Activated naive CD4-positive, alpha-beta T cell treated with anti-CD3 and anti-CD28 coated beads, Interleukin-2, amount 50 U/mL, for 72 hours (primary cell): ENCODE measurements at regions not wholly inside any gene's neighbourhood (a gene's known extent, or its start where the extent isn't known, plus 50 kb on each side); places are given as distances from the start of the nearest gene placed in this dataset.
A peak's percentile ranks its signal among the peaks of the same experiment; 100 is the strongest.
"Not testable (repeated sequence)": the region's sequence is repeated elsewhere in the genome, so short reads cannot be mapped to it uniquely, and the experiment has no call there.

Experiments
- ATAC-seq, 2 donors: fragments of 150-1000 bp; cut with Tn5 transposase; 2 replicates each; pipeline ENCODE4 v1.10.0; 2021; ENCODE audit warnings: mild to moderate bottlenecking in 2 of 2, moderate library complexity in 2 of 2
- DNase-seq, 2 donors: peaks; one replicate each; pipeline ENCODE4 v3.0.0; 2021 to 2022; ENCODE audit warnings: low spot score in 2 of 2
- H3K27ac Mint-ChIP-seq, 2 donors: one replicate each; pipeline ENCODE4 v1.8.0; 2022; ENCODE audit warnings: mild to moderate bottlenecking in 2 of 2, mixed read lengths in 2 of 2
- H3K36me3 Mint-ChIP-seq, 2 donors: one replicate each; pipeline ENCODE4 v1.8.0; 2022; ENCODE audit warnings: mixed read lengths in 2 of 2
- H3K9me3 Mint-ChIP-seq, 2 donors: one replicate each; pipeline ENCODE4 v1.8.0; 2022; ENCODE audit warnings: mixed read lengths in 2 of 2

- ATAC-seq (no peak), DNase-seq (no peak)
- H3K27ac Mint-ChIP-seq, result no peak overlapping the region
- peaks cover 6 to 14% of the 10 kb centered on the region in 2 donors for H3K9me3 Mint-ChIP-seq
- H3K36me3 Mint-ChIP-seq, result no peaks in the 10 kb centered on the region
Measured at GRCh38 chr3:94794563-94794962, 731.7 kb downstream of the NSUN3 start.

DNA sequence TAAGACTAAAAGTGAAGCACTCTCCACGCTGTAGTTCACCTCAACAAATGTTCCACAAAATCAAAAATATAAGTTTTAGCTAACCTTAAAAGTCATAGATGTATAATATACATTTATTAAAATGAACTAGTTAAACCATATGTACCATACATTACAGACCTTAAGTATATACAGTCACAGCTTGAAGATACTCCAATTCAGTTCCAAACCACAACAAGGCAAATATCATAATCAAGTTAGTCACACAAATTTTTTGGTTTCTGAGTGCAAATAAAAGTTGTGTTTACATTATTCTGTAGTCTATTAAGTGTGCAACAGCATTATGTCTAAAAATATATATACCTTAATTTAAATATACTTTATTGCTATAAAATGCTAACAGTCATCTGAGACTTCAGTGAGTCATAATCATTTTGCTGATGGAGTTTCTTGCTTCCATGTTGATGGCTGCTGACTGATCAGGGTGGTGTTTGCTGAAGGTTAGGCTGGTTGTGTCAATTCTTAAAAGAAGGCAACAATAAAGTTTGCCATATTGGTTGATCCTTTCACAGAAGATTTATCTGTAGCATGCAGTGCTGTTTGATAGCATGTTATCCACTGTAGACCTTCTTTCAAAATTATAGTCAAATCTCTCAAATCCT is 736.7 kb downstream of the NSUN3 start:
- DNase-seq (no peak), ATAC-seq (no peak)
- no peaks in the 10 kb centered on the region for H3K36me3 Mint-ChIP-seq
- H3K27ac Mint-ChIP-seq, result no peak overlapping the region
- peaks cover 0 to 5% of the 10 kb centered on the region in 2 donors for H3K9me3 Mint-ChIP-seq

- no peak for DNase-seq
- Mint-ChIP-seq H3K27ac (no peak overlapping the region), H3K9me3 (peaks cover 3 to 9% of the 10 kb centered on the region in 2 donors), H3K36me3 (no peaks in the 10 kb centered on the region)
- no peak for ATAC-seq
Measured at GRCh38 chr3:94811836-94812235, 749.0 kb downstream of the NSUN3 start.

GRCh38 chr3:94821241-94821640 is 758.4 kb downstream of the NSUN3 start:
- DNase-seq (no peak), ATAC-seq (no peak)
- no peaks in the 10 kb centered on the region for H3K36me3 Mint-ChIP-seq
- H3K27ac Mint-ChIP-seq, result no peak overlapping the region
- H3K9me3 Mint-ChIP-seq, result peaks cover 10 to 15% of the 10 kb centered on the region in 2 donors

DNA sequence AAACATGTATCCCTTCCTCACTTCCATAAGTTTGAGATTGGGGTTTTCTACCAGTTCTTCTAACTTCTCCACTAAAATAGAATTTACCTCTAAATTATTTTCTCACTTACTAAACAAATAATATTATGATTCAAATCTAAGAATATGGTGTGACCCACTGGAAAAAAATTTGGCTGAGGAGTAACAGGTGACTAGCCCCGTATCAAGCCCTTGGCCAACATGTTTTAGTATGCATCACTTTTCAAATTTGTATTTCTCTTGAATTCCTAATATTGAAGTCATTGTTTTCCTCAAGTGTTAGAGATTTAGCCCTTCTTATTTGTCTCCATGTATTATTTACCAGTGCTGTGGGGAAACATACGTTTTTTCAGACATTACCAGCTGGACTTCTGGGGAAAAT is 759.4 kb downstream of the NSUN3 start:
- Mint-ChIP-seq H3K9me3 (peaks cover 10 to 19% of the 10 kb centered on the region in 2 donors), H3K36me3 (no peaks in the 10 kb centered on the region), H3K27ac (no peak overlapping the region)
- no peak for DNase-seq
- no peak for ATAC-seq

GRCh38 chr3:94846251-94846650 is 783.4 kb downstream of the NSUN3 start:
- not testable (repeated sequence) for H3K9me3 Mint-ChIP-seq, DNase-seq, ATAC-seq, H3K27ac Mint-ChIP-seq, H3K36me3 Mint-ChIP-seq

DNA sequence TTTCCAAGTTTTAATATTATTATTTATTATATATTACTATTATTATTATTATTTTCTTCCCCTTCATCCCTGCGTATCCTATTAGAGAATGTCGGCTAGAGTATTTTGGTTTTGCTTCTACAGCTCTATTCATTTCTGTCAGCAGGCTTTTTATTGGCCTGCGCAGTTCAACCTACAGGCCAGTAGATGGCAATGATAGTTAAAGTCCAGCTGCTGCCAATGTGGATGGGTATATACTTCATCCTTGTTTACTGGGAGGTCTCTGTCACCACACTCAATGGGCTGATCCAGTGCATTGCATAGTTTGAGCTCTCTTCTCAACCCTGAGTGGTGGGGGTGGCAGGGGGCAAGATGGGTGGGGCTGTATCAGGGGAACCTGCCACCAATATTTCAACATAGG is 799.8 kb downstream of the NSUN3 start:
- DNase-seq (no peak), ATAC-seq (no peak)
- Mint-ChIP-seq H3K36me3 (peaks cover 0 to 25% of the 10 kb centered on the region in 2 donors), H3K27ac (no peak overlapping the region), H3K9me3 (peaks cover 23 to 47% of the 10 kb centered on the region in 2 donors)

- peaks cover 0 to 14% of the 10 kb centered on the region in 2 donors for H3K36me3 Mint-ChIP-seq
- H3K9me3 Mint-ChIP-seq, result peaks cover 15 to 21% of the 10 kb centered on the region in 2 donors
- no peak overlapping the region for H3K27ac Mint-ChIP-seq
- no peak for ATAC-seq
- DNase-seq, result no peak
Measured at GRCh38 chr3:94869059-94869547, 806.2 kb downstream of the NSUN3 start.

- Mint-ChIP-seq H3K36me3 (no peaks in the 10 kb centered on the region), H3K9me3 (peaks cover 5% of the 10 kb centered on the region in 2 donors), H3K27ac (no peak overlapping the region)
- DNase-seq (no peak), ATAC-seq (no peak)
Measured at GRCh38 chr3:94873751-94874150, 810.9 kb downstream of the NSUN3 start.

DNA sequence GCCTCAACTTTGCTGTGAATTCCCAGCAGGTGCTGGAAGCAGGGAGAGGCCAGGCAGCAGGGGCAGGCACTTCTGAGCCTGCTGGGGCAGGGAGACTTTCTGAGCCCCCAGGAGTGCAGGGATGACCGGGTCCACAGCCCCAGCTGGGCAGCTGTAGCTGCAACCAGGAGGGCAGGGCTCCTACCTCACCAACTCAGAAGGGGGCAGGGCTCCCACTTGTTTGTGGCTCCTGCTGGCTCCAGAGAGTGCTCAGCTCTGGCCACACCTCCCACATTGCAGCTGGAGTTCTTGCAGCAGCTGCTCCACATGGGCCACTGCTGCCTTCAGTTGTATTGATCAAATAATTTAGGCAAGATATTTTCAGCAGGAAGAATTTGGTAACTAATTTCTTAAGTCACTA is 812.3 kb downstream of the NSUN3 start:
- DNase-seq (no peak), ATAC-seq (no peak)
- Mint-ChIP-seq H3K36me3 (no peaks in the 10 kb centered on the region), H3K27ac (no peak overlapping the region), H3K9me3 (peaks cover 5% of the 10 kb centered on the region in 2 donors)

DNA sequence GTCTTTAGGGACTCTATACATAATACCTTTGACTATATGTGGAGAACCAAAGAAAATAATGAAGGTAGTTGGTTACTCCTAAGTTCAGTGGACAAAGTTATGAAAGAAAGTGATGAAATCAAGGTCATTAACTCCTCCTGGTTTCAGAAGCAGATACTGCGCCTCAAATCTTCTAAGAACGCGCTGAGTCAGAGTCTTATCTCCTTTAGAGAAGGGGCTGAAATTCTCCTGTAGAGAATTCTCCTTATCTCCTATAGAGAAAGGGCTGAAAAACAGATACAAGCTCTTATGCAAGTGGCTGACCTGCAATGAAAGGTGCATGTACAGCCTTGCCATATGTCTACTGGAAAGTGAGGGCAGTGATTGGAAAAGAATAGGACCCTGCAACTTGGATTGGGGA is 824.2 kb downstream of the NSUN3 start:
- DNase-seq, result no peak
- ATAC-seq, result no peak
- Mint-ChIP-seq H3K27ac (no peak overlapping the region), H3K9me3 (peaks cover 9 to 11% of the 10 kb centered on the region in 2 donors), H3K36me3 (peaks cover 0 to 5% of the 10 kb centered on the region in 2 donors)

DNA sequence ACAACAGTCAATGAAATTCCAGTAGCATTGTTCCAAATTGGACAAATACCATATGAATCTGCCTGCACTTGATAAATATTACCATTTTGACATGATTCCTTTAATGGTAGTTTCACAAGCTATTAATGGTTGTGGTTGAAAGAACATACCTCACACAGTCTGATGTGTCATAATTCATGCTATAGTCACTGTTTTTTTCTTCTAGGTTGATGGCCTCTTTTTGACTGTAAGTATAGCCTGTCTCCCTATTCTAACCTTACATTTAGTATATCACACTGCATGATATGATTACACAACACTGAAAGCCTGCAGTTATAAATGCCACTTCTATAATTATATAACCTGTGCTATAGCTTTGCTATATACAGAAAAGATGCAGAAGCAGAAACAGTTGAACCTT is 834.1 kb downstream of the NSUN3 start:
- no peak for ATAC-seq
- no peak for DNase-seq
- H3K27ac Mint-ChIP-seq, result no peak overlapping the region
- H3K9me3 Mint-ChIP-seq, result peaks cover 5 to 7% of the 10 kb centered on the region in 2 donors
- H3K36me3 Mint-ChIP-seq, result peaks cover 0 to 5% of the 10 kb centered on the region in 2 donors

DNA sequence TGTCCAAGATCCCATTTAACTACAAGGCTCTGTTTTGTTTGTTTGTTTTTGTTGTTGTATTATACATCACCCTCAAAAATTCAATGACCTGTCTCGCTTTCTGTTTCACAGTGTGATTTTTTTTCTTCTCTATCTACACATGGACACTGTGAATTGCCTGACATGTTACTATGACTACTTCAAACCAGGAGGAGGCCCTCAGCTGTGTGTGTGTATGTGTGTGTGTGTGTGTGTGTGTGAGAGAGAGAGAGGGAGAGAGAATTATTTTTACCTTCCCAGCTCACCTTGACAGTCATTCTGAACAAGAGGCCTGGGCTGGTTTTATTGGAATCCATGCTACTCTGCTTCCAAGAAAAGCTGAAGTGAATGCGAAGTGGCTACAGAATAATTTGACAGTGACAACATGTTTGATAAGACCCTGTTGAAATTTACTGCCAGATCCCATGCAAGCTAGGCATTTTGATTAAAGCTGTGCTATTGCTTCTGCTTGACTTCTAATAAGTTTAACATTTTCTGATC is 841.4 kb downstream of the NSUN3 start:
- H3K9me3 Mint-ChIP-seq, result peaks cover 0 to 10% of the 10 kb centered on the region in 2 donors

GRCh38 chr3:94909726-94910125 is 846.9 kb downstream of the NSUN3 start:
- no peak for DNase-seq
- Mint-ChIP-seq H3K9me3 (peaks cover 6 to 7% of the 10 kb centered on the region in 2 donors), H3K27ac (no peak overlapping the region), H3K36me3 (no peaks in the 10 kb centered on the region)
- no peak for ATAC-seq

More for the DNA sequence above, 841.4 kb downstream of the NSUN3 start:
- ATAC-seq (no peak), DNase-seq (no peak)
- H3K27ac Mint-ChIP-seq, result no peak overlapping the region
- no peaks in the 10 kb centered on the region for H3K36me3 Mint-ChIP-seq

DNA sequence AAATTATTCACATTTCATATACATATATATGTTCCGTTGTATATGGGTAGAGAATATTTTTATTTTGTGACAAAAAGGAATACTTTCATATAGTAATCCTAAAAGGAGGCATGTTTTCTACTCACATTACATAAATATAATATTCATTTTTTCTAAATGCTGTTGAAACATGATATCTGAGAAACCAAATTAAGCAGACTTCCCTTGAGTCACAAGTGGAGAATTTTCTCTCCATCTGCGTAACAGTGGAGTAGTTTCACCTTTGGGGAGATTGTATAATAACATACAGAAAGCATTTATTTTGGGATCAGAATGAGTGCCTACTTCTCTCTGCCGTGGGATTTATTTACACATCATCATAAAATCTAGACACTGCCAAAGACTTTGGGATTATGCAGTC is 849.8 kb downstream of the NSUN3 start:
- ATAC-seq, result no peak
- no peak for DNase-seq
- Mint-ChIP-seq H3K9me3 (peaks cover 0 to 7% of the 10 kb centered on the region in 2 donors), H3K36me3 (no peaks in the 10 kb centered on the region), H3K27ac (no peak overlapping the region)

DNA sequence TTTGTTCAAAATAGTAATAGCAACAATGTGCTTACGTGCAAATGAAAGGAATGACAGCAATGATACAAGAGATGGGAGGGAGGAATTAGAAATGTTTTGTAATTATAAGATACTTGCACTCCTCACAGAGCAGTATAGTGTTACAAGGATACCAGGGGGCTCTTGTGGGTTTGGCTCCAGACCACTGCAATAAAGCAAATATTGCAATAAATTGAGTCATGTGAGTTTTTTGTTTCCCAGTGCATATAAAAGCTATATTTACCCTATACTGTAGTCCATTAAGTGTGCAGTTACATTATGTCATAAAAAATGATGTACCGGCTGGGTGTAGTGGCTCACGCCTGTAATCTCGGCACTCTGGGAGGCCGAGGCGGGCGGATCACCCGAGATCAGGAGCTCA is 864.3 kb downstream of the NSUN3 start:
- DNase-seq, result no peak
- ATAC-seq, result no peak
- H3K27ac Mint-ChIP-seq, result no peak overlapping the region
- peaks cover 4 to 8% of the 10 kb centered on the region in 2 donors for H3K9me3 Mint-ChIP-seq
- no peaks in the 10 kb centered on the region for H3K36me3 Mint-ChIP-seq

- ATAC-seq (peak; percentile 34 to 37), DNase-seq (no peak)
- H3K27ac Mint-ChIP-seq, result no peak overlapping the region
- peaks cover 0 to 7% of the 10 kb centered on the region in 2 donors for H3K9me3 Mint-ChIP-seq
- H3K36me3 Mint-ChIP-seq, result no peaks in the 10 kb centered on the region
Measured at GRCh38 chr3:94928921-94929320, 866.1 kb downstream of the NSUN3 start.
